GM21390 (cell line): ENCODE measurements at regions not wholly inside any gene's neighbourhood (a gene's known extent, or its start where the extent isn't known, plus 50 kb on each side); places are given as distances from the start of the nearest gene placed in this dataset.

ENCODE experiments used
- ATAC-seq: cut with Tn5 transposase; IDR thresholded peaks from one replicate; pipeline ENCODE4 v1.9.1; 2021; ENCODE audit not compliant: unreplicated experiment

DNA sequence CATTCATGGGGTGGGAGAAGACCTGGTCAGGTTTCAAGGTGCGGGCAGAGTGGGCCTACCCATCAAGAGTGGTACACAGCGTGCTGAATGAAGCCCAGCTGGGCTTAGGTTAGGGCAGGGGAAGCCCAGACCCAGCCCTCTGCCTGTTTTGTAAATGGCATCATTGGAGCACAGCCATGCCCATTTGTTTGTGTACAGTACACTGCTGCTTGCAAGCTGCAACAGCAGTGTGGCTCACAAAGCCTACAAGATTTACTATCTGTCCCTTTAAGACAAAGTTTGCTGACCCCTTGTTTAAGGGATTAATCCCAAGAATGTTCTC, 230.1 kb upstream of the TNRC6C start:
- ATAC-seq: no peak

DNA sequence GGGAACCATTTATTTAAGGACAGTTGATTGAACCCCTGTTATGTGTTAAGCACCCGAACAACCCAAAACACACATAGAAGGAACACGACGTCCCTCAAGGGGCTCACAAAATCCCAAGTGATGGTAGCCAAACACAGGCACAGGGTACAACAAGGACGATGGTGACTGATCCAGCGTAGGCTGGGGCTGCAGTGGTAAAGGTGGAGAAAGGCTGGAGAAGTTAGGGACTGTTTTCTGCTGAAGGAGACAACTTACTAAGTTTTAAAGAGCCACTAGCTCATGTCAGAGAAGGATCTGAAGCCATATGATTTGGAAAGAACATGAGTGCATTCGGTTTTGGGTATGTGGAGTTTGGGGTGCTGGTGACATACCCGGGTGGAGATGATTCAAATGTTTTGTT, 229.6 kb upstream of the TNRC6C start:
- ATAC-seq: no peak

DNA sequence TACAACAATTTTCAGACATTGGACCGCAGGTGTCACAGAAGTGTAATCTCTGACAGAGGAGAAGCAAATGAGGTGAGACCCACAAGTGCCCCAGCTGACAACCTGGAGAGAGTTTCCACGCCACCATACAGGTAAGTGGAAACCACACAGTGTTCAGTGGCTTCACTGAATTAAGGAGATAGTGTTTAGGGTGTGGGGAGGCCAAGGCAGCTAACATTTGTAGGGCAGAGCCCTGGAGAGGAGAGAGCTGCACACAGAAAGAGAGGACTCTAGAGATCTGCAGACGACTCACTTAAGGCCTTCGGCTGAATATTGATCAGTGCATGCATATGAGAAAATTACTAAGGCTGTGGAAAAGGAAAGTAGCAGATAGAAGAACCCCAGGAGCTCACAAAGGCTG, 228.9 kb upstream of the TNRC6C start:
- no peak for ATAC-seq

DNA sequence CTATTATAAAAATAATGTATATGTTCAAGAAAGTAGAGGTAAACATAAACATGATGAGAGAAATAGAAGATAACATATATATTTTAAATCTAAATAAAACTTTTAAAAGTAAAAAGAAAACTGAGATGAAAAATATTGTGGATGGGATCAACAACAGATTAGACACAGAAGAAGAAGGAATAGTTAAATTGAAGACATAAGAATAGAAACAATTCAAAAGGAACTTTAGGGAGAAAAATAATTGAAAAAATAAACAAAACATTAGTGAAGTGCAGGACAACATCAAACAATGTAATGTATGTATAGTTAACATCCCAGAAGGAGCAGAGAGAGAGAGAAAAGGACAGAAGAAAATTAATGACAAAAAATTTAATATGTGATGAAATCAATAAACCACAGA, 228.1 kb upstream of the TNRC6C start:
- no peak for ATAC-seq

DNA sequence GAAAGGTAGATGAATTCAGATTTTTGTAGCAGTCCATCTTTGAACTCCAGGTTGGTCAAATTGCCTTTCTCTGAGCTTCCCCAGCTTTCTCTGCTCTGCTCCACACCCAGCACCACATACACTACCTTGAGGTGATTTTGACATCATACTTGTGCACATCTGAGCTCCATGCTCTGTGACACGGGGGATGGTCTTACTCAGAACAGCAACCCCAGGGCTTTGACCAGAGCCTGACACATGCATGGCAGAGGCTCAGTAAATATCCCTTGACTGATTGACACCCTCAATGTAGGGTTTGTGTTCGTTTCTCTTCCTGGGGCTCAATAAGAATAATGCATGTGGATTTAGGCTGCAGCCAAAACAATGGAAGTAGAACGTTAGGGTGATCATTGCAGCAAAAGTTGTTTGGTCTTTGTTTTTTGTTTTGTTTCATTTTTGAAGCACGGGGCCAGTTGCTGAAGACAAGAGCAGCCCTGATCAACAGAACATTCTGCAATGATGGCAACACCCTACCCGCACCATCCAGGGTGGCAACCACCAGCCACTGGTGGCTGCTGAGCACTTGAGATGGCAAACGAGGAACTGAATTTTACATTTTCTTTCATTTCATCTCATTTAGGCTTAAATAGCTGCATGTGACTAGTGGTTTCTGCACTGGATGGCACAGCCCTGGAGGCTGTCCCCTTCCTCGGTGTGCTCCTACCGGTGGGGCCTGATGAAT, 224.8 kb upstream of the TNRC6C start:
- ATAC-seq: no peak

DNA sequence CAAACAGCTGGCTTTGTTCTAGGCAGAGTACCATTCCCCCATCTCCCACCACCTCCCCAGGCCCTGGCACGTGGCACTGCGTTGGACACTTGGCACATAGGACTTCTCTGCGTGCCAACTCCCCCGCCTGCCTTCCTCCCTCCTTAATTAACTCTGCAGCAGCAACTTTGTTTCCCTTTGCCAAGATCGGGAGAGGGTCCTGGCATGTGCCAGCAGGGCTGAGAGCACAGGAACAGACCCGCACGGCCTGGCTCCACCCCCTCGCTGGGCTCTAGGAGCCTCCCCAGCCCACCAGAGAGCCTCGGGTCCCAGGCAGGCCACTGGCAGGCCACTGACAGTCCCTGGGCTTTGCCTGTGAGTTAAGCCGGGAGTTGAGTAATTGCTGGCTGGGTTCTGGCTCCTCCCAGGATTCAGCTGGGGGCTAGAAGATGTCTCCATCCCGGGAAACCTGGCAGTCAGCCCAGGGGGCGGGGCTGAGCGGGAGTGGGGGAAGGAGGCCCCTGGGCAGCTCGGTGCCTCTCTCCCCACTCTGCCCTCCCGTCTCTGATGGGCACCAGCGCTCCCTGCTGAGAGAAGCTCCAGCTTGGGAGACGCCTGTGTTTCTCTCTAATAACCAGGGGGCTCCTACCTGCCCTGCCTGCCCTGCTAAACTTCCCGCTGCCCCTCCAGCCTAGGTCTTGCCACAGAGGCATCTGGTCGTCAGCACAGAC, 224.0 kb upstream of the TNRC6C start:
- ATAC-seq: no peak

DNA sequence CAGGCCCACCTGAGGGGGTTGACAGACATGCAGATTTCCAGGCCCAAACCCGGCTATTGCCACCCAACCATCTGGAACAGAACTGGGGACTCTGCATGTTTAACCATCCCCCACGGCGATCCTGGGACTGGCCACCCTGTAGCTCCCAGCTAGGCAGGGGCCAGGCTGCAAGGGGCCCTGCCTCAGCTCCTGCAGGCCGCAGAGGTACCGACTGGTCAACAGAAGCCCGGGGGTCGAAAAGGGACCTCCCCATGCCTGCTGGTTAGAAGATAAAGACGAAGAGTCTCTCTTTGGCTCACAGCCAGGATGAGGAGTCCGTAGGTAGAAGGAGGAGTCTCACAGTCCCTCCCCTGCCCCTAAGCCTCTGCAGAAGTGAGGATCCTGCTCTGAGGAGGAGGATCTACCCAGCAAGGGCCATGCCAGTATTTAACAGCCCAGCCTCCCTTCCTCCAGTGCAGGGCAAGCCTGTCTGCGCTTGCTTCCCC, 223.4 kb upstream of the TNRC6C start:
- ATAC-seq: no peak

DNA sequence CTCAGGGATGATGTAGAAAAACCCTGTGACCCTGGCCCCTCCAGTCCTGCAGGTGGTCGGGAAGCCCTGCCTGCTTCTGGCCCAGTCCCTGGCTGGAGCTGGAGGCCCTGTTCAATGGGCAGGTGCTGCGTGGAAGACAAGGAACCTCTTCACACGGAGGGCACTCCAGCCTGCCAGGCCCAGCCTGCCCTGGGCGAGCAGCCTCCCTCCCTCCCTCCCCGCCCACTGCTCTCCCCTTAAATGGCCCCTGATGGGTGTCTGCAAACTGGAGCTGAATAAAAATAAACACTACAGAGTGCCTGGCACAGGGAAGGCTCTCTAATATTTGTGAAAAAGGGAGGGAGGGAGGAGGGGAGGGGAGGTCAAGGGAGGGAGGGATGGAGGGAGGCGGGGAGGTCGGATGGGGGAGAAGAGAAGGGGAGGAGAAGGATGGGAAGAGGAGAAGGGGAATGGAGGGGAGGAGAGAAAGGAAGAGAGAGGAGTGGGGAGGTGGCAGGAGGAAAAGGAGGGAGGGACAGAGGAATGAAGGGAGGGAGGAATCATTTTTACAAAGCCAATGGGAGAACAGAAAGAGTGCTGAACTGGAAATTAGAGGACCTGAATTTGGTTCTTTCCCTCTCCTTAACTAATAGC, 222.8 kb upstream of the TNRC6C start:
- no peak for ATAC-seq

DNA sequence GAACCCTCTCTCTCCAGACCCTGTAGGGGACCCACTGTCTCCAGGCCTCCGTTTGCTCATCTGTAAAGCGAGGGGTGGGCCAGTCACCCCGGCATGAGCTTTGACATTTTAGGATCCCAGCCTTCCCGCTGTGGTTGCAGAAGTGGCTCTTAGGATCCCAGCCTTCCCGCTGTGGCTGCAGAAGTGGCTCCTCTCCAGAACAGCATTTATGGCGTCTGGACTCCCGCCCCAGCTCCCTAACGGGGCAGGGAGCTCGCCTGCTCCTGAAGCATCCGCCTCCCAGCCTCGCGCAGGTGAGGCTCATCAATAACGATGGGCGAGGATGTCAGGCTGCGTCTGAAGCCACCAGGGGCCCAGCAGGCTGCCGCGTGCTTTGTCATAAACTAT, 222.3 kb upstream of the TNRC6C start:
- ATAC-seq: no peak

DNA sequence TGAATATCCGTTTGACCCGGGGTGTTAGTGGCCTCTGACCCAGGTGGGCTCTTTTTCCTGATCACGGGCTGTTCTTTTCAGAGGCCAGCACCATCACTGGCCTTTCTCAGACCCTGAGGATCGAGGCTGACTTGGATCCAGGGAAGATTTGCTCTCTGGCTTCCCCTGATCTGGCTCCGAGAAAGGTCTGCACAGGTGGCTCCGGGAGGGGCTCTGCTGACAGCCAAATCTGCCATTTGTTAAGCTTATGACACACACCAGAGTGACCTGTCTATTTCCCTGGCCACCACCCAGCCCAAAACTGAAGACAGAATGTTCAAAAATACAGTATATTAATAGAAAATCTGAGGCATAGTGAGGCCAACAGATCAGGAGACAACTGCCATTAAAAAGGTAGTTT, 221.8 kb upstream of the TNRC6C start:
- no peak for ATAC-seq

DNA sequence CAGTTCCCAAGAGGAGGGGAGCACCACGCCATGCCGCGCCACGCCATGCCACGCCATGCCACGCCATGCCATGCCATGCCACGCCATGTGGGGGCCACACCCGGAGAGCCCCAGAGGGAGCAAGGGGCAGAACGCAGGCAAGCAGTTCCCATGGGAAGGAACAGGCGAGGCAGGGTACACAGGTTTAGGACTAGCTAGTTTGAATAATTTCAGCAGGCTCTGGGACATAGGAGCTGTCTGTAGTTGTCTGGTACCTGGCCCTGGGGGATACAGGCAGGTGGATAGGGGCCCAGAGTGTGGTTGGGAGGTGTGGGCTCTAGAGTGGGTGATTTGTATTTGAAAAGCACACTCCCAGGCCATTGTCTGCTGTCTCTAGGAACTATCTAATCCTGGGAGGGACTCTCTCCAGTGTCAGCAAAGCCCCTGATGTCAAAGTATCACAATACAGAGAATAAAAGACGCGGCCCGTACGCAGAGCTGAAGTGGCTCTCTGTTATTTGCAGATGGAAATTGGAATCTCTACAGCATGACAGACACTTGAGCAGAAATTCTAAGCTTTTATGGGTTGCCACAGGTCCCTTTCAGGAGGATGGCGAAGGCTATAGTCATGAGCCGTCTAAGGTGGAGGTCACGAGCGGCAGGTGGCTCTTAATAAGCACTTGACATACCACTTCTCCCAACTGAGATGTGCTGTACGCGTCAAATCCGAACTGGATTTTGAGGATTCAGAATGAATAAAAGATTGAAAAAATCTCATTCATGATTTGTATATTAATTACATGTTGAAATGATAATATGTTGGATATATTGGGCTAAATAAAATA, 220.8 kb upstream of the TNRC6C start:
- no peak for ATAC-seq

DNA sequence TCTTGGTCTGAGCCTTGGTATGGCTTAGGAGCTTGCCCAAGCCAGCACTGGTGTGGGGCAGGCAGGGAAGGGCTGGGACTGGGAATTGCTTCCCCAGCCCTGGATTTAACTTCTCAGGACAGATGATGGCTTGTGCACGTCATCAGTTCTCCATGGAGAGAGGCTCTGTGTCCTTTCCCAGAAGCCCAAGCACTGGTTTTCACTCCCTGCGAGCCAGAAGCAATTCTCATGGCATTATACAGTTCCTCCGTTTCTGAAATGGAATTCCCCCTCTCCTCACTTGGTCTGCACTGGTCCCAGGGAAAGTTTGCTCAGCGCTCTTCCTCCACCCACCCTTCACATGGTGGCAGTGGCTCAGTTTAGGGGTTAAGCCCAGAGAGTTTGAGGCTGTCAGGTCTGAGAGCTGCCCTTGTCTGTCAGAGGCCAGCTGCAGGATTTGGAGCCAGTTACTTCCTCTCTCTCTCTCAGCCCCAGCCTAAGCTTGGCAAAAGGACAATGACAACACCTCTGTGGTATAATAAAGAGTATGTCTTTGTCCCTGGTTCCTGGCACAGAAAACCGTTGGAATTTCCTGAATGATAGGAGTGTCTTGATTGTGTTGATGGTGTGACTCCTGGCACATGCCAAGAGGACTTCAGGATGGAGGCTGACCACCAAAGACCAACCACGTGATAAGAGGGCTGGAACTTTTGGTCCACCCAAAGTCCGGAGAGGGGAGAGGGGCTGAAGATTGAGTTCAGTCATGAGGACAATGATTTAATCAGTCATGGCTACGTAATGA, 219.6 kb upstream of the TNRC6C start:
- no peak for ATAC-seq

DNA sequence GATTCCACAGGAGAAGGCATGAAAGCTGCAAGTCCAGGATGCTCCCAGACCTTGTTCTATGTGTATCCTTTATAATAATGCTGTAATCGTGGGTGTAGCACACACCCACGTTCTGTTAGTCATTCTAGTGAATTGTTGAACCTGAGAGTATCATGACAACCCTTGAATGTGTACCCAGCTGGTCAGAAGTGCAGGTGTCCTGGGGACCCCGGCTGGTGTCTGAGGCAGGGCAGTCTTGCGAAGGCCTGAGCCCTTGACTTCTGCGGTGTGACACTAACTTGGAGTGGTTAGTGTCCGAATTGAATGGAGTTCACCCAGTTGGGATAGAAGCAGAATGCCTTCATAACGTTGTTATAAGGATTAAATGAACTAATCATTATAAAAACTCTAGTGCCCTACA, 218.0 kb upstream of the TNRC6C start:
- no peak for ATAC-seq

DNA sequence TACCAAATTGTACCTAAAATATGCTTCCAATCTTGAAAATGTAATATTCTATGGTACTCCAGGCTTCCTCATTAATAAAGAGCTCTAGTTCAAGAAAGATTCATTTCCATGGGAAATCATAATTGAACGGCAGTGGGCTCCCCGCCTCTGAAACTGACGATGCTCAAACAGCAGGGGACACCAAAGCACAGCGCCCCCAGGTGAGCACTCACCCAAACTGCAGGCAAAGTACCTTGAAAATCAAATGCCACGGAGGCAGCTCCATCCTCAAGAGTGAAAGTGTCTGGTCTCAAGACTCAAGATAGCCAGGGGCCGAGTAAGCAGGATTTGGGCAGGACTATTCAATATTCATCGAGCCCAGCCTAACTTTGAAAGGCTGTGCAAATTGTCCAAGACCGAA, 217.4 kb upstream of the TNRC6C start:
- no peak for ATAC-seq

DNA sequence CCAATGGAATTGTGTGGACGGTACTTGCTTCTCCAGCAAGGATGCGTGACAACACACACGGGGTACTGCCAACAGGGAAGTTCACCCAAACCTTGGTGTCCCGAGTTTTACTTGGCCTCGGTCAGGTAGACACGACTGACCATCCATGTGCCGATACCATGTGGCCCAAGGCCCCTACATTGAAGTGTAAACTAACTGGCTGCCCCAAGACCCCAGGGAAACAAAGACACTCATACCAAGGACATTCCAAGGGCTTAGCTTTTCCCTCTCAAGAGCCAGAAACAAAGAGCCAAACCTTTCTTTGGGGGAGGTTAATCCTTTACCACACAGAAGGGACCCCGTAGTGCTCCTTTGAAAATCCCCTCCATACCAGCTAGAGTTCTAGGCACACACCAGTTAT, 215.9 kb upstream of the TNRC6C start:
- ATAC-seq: no peak

DNA sequence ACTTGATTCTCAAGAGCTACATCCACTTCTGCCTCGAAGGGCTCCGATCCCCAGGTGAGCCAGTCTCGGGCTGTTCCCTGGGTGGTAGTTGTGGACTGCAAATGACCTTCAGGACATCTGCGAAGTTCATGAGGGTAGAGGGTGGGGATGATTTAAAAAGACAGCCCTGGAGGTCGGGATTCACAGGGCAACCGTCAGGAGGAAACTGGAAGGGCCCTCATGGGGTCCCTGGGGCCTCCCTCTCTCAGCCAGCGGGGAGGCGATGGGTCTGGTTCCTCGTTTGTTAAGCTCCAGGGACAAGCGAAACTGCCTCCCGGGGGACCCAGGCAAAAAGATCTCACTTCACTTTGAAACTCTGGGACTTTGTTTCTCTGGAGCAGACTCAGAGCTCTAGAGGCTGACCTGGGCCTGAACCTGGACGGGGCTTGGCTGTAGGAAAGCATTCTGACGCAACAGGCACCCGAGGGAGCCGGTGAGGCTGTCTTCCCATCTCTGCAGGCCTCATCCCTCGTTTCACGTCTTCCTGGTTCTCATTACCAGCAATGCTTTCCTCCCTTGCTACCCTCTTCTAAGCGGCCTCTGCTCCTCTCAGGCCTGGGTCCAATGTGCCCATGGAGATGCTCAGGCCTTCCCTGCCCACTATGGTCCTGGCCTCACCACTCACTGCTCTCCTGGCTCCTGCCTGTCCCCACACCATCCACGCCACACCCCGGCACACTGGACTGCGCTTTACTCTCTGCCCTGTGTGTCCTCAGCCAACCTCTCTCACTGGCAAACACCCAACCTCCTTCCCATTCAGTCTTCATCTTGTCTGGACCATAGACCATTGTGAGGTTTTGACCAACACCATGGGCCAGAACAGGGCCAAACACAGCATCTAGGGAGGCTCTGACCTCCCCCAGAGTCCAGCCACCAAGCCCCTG, 214.2 kb upstream of the TNRC6C start:
- no peak for ATAC-seq

DNA sequence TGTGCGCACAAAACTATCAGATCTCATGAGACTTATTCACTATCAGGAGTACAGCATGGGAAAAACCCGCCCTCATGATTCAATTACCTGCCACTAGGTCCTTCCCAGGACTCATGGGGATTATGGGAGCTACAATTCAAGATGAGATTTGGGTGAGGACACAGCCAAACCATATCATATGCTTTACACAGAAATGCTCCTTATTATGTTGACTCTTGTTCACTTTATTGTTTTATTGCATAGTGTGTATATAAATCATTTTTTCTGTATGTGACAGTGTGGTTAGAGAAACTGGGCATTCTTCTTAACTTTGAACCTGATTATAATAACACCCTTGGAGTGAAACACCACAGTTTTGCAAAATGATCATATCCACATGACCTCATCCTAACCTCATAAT, 212.8 kb upstream of the TNRC6C start:
- ATAC-seq: no peak

DNA sequence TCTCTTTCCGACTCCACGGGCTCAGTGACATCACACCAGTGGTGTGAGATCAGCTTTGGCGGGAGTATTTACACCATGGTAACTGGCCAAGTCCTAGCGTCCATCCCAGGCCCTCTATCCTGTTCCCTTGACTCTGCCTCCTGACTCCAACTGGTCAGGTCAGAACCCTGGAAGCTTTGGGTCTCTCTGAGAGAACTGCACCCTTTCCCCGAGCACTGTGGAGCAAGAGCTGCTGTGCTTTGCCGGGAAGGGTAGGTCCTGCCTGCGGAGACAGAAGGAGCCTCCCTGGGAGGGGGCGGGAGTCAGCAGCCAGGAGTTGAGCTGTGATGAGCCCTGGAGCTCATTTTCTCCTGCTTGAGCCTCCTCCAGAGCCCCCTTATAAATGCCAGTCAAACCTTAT, 212.1 kb upstream of the TNRC6C start:
- no peak for ATAC-seq

DNA sequence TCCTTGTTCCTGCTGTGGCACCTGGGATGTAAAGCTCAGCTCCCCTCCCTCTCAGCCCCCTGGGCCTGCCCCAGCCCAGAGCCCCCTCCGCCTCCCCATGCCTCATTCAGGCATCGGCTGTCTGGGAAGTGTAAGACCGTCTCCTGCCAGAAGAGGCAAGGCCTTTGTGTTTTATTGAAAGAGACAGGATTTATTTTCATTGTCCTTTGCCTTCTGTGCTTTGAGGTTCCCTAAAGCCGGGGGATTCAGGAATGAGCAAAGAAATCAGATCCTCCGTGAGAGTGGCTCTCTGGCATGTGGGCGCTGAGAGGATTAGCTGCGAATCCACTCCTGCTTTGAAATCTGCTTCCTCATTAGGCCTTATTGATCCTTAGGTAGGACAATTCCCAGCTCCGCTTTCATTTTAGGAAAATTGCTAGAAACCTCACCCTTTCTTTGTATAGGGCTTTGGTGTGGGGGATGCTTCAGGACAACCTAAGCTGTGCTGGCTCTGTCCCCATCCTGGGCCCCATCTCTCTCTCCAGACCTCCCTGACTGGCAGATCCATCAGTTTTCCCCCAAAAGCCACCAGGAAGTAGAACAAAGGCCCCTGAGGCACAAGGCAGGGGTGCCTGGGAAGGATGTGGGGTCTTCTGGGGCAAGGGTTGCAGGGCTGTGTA, 211.5 kb upstream of the TNRC6C start:
- no peak for ATAC-seq
